Neural progenitor cell (in vitro differentiated cells): ENCODE measurements at regions not wholly inside any gene's neighbourhood (a gene's known extent, or its start where the extent isn't known, plus 50 kb on each side); places are given as distances from the start of the nearest gene placed in this dataset.
"Not testable (repeated sequence)": the region's sequence is repeated elsewhere in the genome, so short reads cannot be mapped to it uniquely, and the experiment has no call there.

Source experiments
- DNase-seq: peaks from one replicate; pipeline ENCODE4 v3.0.0-alpha.2; 2016; ENCODE audit warnings: low spot score
- H2AFZ ChIP-seq: fragments of 200-600 bp; sonication (generic); replicated peaks from 2 replicates; pipeline ENCODE4 v1.6.1; 2016; ENCODE audit warnings: antibody characterized with exemption
- H3F3A ChIP-seq: fragments of 200-600 bp; sonication (generic); 2 replicates; pipeline ENCODE4 v1.6.1; 2016; ENCODE audit warnings: antibody characterized with exemption, low read depth
- H3K27ac ChIP-seq: fragments of 200-600 bp; sonication (generic); 2 replicates; pipeline ENCODE4 v1.5.1; 2016; ENCODE audit warnings: mild to moderate bottlenecking
- H3K27me3 ChIP-seq: fragments of 200-600 bp; sonication (generic); 2 replicates; pipeline ENCODE4 v1.6.1; 2016; ENCODE audit warnings: mild to moderate bottlenecking, moderate library complexity
- H3K36me3 ChIP-seq: fragments of 200-600 bp; sonication (generic); 2 replicates; pipeline ENCODE4 v1.5.1; 2016
- H3K4me1 ChIP-seq: fragments of 200-600 bp; sonication (generic); 2 replicates; pipeline ENCODE4 v1.6.1; 2016; ENCODE audit warnings: mixed run types
- H3K4me2 ChIP-seq: fragments of 200-600 bp; sonication (generic); 2 replicates; pipeline ENCODE4 v1.6.1; 2016
- H3K4me3 ChIP-seq: fragments of 200-600 bp; sonication (generic); 2 replicates; pipeline ENCODE4 v1.5.1; 2016
- H3K79me2 ChIP-seq: fragments of 200-600 bp; sonication (generic); 2 replicates; pipeline ENCODE4 v1.6.1; 2016; ENCODE audit warnings: low read depth
- H3K9ac ChIP-seq: fragments of 200-600 bp; sonication (generic); 2 replicates; pipeline ENCODE4 v1.6.1; 2016
- H3K9me3 ChIP-seq: fragments of 200-600 bp; sonication (generic); 2 replicates; pipeline ENCODE4 v1.5.1; 2016; ENCODE audit warnings: low read depth
- H4K20me1 ChIP-seq: fragments of 200-600 bp; sonication (generic); 2 replicates; pipeline ENCODE4 v1.6.1; 2016; ENCODE audit warnings: low read depth
- H3K27ac Mint-ChIP-seq: 3 replicates; pipeline ENCODE4 v1.8.0; 2021; ENCODE audit warnings: mixed read lengths
- H3K27me3 Mint-ChIP-seq: 2 replicates; pipeline ENCODE4 v1.8.0; 2022; ENCODE audit warnings: low read depth, mild to moderate bottlenecking, inconsistent platforms, moderate library complexity, mixed read lengths; ENCODE audit not compliant: insufficient read depth
- H3K36me3 Mint-ChIP-seq: 3 replicates; pipeline ENCODE4 v1.8.0; 2021; ENCODE audit warnings: mixed read lengths
- H3K4me1 Mint-ChIP-seq: 3 replicates; pipeline ENCODE4 v1.8.0; 2021; ENCODE audit warnings: mixed read lengths
- H3K4me3 Mint-ChIP-seq: 3 replicates; pipeline ENCODE4 v1.8.0; 2021; ENCODE audit warnings: mild to moderate bottlenecking, moderate library complexity, mixed read lengths
- H3K9me3 Mint-ChIP-seq: 3 replicates; pipeline ENCODE4 v1.8.0; 2020; ENCODE audit warnings: mixed read lengths
- CTCF ChIP-seq: fragments of 200-600 bp; sonication (generic); IDR thresholded peaks from 2 replicates; pipeline ENCODE4 v1.5.1; 2017; ENCODE audit warnings: antibody characterized with exemption, mild to moderate bottlenecking
- EZH2 ChIP-seq: fragments of 200-600 bp; sonication (generic); IDR thresholded peaks from 2 replicates; pipeline ENCODE4 v1.6.1; 2017; ENCODE audit warnings: antibody characterized with exemption, mild to moderate bottlenecking, moderate library complexity
- EZH2phosphoT487 ChIP-seq: fragments of 200-600 bp; sonication (generic); IDR thresholded peaks from 2 replicates; pipeline ENCODE4 v1.6.1; 2017; ENCODE audit warnings: antibody characterized with exemption

- no peak overlapping the region for H3K4me3 Mint-ChIP-seq
- H3K27me3 Mint-ChIP-seq: peaks cover 2% of the 10 kb centered on the region
- Histone ChIP-seq H2AFZ (no peak overlapping the region), H3K79me2 (no peaks in the 10 kb centered on the region), H3K4me2 (no peak overlapping the region), H3K27me3 (no peaks in the 10 kb centered on the region), H3K36me3 (no peaks in the 10 kb centered on the region), H4K20me1 (no peaks in the 10 kb centered on the region), H3K4me1 (no peaks in the 10 kb centered on the region), H3K27ac (no peak overlapping the region), H3F3A (no peaks in the 10 kb centered on the region), H3K4me3 (no peak overlapping the region), H3K9me3 (no peaks in the 10 kb centered on the region), H3K9ac (no peak overlapping the region)
- DNase-seq: no peak
- H3K36me3 Mint-ChIP-seq: no peaks in the 10 kb centered on the region
- H3K27ac Mint-ChIP-seq: no peak overlapping the region
- peaks cover 6% of the 10 kb centered on the region for H3K9me3 Mint-ChIP-seq
- no peaks in the 10 kb centered on the region for H3K4me1 Mint-ChIP-seq
- TF ChIP-seq CTCF: no peak
- TF ChIP-seq EZH2phosphoT487: no peak
- no peak for TF ChIP-seq EZH2
These were observed 893.4 kb upstream of the ADGRL4 start for GRCh38 chr1:79899914-79900313.

GRCh38 chr1:79896140-79896539, 889.6 kb upstream of the ADGRL4 start:
- no peaks in the 10 kb centered on the region for H3K36me3 ChIP-seq
- no peak overlapping the region for H3K27ac Mint-ChIP-seq

GRCh38 chr1:79895573-79895972, 889.0 kb upstream of the ADGRL4 start:
- no peak for DNase-seq
- H3K9ac ChIP-seq: no peak overlapping the region
- H2AFZ ChIP-seq: no peak overlapping the region
- no peak overlapping the region for H3K4me3 ChIP-seq
- peaks cover 3% of the 10 kb centered on the region for H3K27me3 Mint-ChIP-seq
- no peaks in the 10 kb centered on the region for H4K20me1 ChIP-seq
- H3K27me3 ChIP-seq: no peaks in the 10 kb centered on the region
- TF ChIP-seq EZH2: no peak
- no peak for TF ChIP-seq EZH2phosphoT487
- no peak for TF ChIP-seq CTCF
- no peaks in the 10 kb centered on the region for H3K79me2 ChIP-seq
- no peaks in the 10 kb centered on the region for H3F3A ChIP-seq
- peaks cover 2% of the 10 kb centered on the region for H3K9me3 Mint-ChIP-seq
- H3K36me3 Mint-ChIP-seq: no peaks in the 10 kb centered on the region
- no peak overlapping the region for H3K27ac Mint-ChIP-seq
- H3K9me3 ChIP-seq: no peaks in the 10 kb centered on the region
- H3K4me2 ChIP-seq: no peak overlapping the region
- H3K4me1 ChIP-seq: no peaks in the 10 kb centered on the region
- H3K4me3 Mint-ChIP-seq: no peak overlapping the region
- no peak overlapping the region for H3K27ac ChIP-seq
- H3K36me3 ChIP-seq: no peaks in the 10 kb centered on the region
- no peaks in the 10 kb centered on the region for H3K4me1 Mint-ChIP-seq

More at GRCh38 chr1:79896140-79896539, 889.6 kb upstream of the ADGRL4 start:
- Histone ChIP-seq H2AFZ (no peak overlapping the region), H4K20me1 (no peaks in the 10 kb centered on the region), H3K4me1 (no peaks in the 10 kb centered on the region), H3K9ac (no peak overlapping the region), H3K27ac (no peak overlapping the region), H3K27me3 (no peaks in the 10 kb centered on the region), H3K79me2 (no peaks in the 10 kb centered on the region), H3K4me2 (no peak overlapping the region), H3F3A (no peaks in the 10 kb centered on the region), H3K9me3 (no peaks in the 10 kb centered on the region), H3K4me3 (no peak overlapping the region)
- Mint-ChIP-seq H3K4me1 (no peaks in the 10 kb centered on the region), H3K4me3 (no peak overlapping the region), H3K9me3 (peaks cover 2% of the 10 kb centered on the region), H3K36me3 (no peaks in the 10 kb centered on the region), H3K27me3 (peaks cover 3% of the 10 kb centered on the region)
- TF ChIP-seq CTCF (no peak), EZH2 (no peak), EZH2phosphoT487 (no peak)
- no peak for DNase-seq

- not testable (repeated sequence) for H2AFZ ChIP-seq, H3K4me1 Mint-ChIP-seq
These were observed 887.6 kb upstream of the ADGRL4 start for GRCh38 chr1:79894129-79894528.

More at GRCh38 chr1:79894129-79894528, 887.6 kb upstream of the ADGRL4 start:
- H3K9me3 Mint-ChIP-seq, H3K4me1 ChIP-seq, H3K4me3 ChIP-seq, H3K36me3 Mint-ChIP-seq, H4K20me1 ChIP-seq, H3K4me2 ChIP-seq, H3K9ac ChIP-seq, H3K27ac Mint-ChIP-seq, H3K36me3 ChIP-seq, H3K27me3 ChIP-seq, H3K79me2 ChIP-seq, H3K27me3 Mint-ChIP-seq, H3K9me3 ChIP-seq, H3F3A ChIP-seq, DNase-seq, H3K27ac ChIP-seq, H3K4me3 Mint-ChIP-seq: not testable (repeated sequence)
